ENCODE measurements at regions not wholly inside any gene's neighbourhood (a gene's known extent, or its start where the extent isn't known, plus 50 kb on each side); places are given as distances from the start of the nearest gene placed in this dataset.

DNA sequence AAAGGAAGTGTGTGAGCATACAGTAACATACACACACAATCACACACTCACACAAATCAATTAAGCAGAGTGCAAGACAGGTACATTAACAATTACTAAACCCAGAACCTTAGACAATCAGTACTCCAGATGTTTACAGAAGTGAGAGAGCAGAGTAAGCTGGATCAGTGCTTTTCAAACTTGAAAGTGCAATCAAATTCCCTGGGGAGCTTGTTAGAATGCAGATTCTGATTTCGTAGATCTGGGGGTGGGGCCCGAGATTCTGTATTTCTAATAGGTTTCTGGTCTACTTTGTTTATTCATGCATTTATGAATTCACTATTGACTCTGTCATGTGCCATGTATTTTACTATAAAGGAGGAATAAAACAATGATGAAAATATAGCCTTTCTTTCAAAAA is 179.6 kb upstream of the PHYHIPL start:
- ChIA-PET POLR2A (ENCODE audit: unreplicated experiment) (no interaction called here), CTCF (no interaction called here)
- no peak overlapping the region for H2AFZ ChIP-seq (ENCODE audit: low read length)
- no peaks in the 10 kb centered on the region for H3K9me3 ChIP-seq (ENCODE audit: low read length)
- no peaks in the 10 kb centered on the region for H4K20me1 ChIP-seq (ENCODE audit: low read length)
- no peak overlapping the region for H3K4me3 ChIP-seq (ENCODE audit: low read length)
- no TSS peak for BruUV-seq (replicated peaks)
- ATAC-seq = no peak
- DNase-seq = no peak
- TF ChIP-seq EZH2 (IDR thresholded peaks at IDR 0.05; ENCODE audit: low read length, unreplicated experiment) (no peak), EZH2phosphoT487 (IDR thresholded peaks at IDR 0.05; ENCODE audit: borderline replicate concordance, low read length) (no peak)
- TF ChIP-seq, protein P1, sequence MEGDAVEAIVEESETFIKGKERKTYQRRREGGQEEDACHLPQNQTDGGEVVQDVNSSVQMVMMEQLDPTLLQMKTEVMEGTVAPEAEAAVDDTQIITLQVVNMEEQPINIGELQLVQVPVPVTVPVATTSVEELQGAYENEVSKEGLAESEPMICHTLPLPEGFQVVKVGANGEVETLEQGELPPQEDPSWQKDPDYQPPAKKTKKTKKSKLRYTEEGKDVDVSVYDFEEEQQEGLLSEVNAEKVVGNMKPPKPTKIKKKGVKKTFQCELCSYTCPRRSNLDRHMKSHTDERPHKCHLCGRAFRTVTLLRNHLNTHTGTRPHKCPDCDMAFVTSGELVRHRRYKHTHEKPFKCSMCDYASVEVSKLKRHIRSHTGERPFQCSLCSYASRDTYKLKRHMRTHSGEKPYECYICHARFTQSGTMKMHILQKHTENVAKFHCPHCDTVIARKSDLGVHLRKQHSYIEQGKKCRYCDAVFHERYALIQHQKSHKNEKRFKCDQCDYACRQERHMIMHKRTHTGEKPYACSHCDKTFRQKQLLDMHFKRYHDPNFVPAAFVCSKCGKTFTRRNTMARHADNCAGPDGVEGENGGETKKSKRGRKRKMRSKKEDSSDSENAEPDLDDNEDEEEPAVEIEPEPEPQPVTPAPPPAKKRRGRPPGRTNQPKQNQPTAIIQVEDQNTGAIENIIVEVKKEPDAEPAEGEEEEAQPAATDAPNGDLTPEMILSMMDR (conservative IDR thresholded peaks at IDR 0.05; ENCODE audit: low read depth, low read length) = no peak
- H3K79me2 ChIP-seq (ENCODE audit: low read length) = no peaks in the 10 kb centered on the region
- H3K9ac ChIP-seq (ENCODE audit: low read length) = no peak overlapping the region
- intact Hi-C loops (cut with micrococcal nuclease) = no loop called here
- no peak overlapping the region for H3K27ac ChIP-seq (ENCODE audit: low read length)
- no peaks in the 10 kb centered on the region for H3K9me2 ChIP-seq (replicated peaks; ENCODE audit: low read length)
- peaks cover 15% of the 10 kb centered on the region for H3K4me1 ChIP-seq (ENCODE audit: insufficient read depth, low read length)
- H3K27me3 ChIP-seq (ENCODE audit: low read length) = no peaks in the 10 kb centered on the region
- H3F3A ChIP-seq (ENCODE audit: low read length, unreplicated experiment) = no peaks in the 10 kb centered on the region
- no peak overlapping the region for H3K4me2 ChIP-seq (ENCODE audit: low read length)
- no peaks in the 10 kb centered on the region for H3K36me3 ChIP-seq (ENCODE audit: low read depth, low read length)

DNA sequence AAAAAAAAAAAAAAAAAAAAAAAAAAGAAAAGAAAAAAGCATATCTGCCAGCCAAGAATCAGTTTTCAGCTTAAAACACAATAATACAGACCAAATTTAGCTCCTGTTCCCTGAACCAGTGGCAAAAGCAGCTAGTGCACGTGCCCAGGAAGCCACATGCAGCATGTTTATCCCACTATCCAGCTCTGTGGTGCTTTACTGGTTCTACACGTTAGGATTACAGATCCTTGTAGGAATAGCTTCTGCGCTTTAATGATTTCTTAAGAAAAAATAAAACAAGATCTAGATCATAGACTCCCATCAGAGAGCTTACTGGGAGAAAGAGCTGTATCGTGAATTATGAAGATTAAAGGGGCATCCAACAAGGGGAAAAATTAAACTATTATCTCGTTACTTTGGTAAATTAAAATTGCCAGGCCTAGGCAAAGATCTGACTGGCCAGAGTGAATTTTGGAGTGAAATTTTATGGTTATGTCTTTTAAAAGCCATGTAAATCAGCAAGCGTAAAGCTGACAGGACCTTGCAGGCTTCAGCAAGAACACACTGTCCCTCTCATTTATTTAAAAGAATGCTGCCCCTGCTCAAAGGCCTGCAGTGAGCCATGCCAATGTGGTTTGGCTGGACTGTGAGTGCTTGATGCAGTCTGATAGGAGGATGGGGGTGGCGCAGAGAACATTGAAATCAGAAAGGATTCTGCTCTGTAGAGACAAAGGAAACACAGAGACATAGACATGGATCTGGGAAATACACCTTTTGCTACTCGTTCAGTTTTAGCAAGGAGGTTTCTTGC is 177.3 kb upstream of the PHYHIPL start:
- intact Hi-C loops (cut with micrococcal nuclease) = no loop called here
- CTCF ChIA-PET = no interaction called here

More for the DNA sequence above, 177.3 kb upstream of the PHYHIPL start:
- H3K4me3 ChIP-seq (ENCODE audit: low read length) = no peak overlapping the region
- H3K27me3 ChIP-seq (ENCODE audit: low read length) = peaks cover 7% of the 10 kb centered on the region; the same call in 1 of the 2 replicates
- no peaks in the 10 kb centered on the region for H3F3A ChIP-seq (ENCODE audit: low read length, unreplicated experiment)
- ATAC-seq (no peak), DNase-seq (no peak)
- no peak overlapping the region for H3K4me2 ChIP-seq (ENCODE audit: low read length)
- H3K9me3 ChIP-seq (ENCODE audit: low read length) = no peaks in the 10 kb centered on the region
- H3K36me3 ChIP-seq (ENCODE audit: low read depth, low read length) = no peaks in the 10 kb centered on the region
- no peak overlapping the region for H3K27ac ChIP-seq (ENCODE audit: low read length)
- TF ChIP-seq EZH2phosphoT487 (IDR thresholded peaks at IDR 0.05; ENCODE audit: borderline replicate concordance, low read length) = no peak
- TF ChIP-seq, protein P1 (conservative IDR thresholded peaks at IDR 0.05; ENCODE audit: low read depth, low read length) = no peak
- TF ChIP-seq EZH2 (IDR thresholded peaks at IDR 0.05; ENCODE audit: low read length, unreplicated experiment) = no peak
- no peak overlapping the region for H2AFZ ChIP-seq (ENCODE audit: low read length)
- no TSS peak for BruUV-seq (replicated peaks)
- no peak overlapping the region for H3K9ac ChIP-seq (ENCODE audit: low read length)
- POLR2A ChIA-PET (ENCODE audit: unreplicated experiment) = no interaction called here
- no peaks in the 10 kb centered on the region for H4K20me1 ChIP-seq (ENCODE audit: low read length)
- peaks cover 10% of the 10 kb centered on the region for H3K4me1 ChIP-seq (ENCODE audit: insufficient read depth, low read length)
- H3K79me2 ChIP-seq (ENCODE audit: low read length) = no peaks in the 10 kb centered on the region
- H3K9me2 ChIP-seq (replicated peaks; ENCODE audit: low read length) = no peaks in the 10 kb centered on the region

All from PC-3 (cell line).